ENCODE measurements at regions not wholly inside any gene's neighbourhood (a gene's known extent, or its start where the extent isn't known, plus 50 kb on each side); places are given as distances from the start of the nearest gene placed in this dataset.

- no peaks in the 10 kb centered on the region for H3K27me3 ChIP-seq
- H3K36me3 ChIP-seq, result no peaks in the 10 kb centered on the region
- no peak for TF ChIP-seq POLR2AphosphoS5 (IDR thresholded peaks at IDR 0.05)
- TF ChIP-seq, protein P1, sequence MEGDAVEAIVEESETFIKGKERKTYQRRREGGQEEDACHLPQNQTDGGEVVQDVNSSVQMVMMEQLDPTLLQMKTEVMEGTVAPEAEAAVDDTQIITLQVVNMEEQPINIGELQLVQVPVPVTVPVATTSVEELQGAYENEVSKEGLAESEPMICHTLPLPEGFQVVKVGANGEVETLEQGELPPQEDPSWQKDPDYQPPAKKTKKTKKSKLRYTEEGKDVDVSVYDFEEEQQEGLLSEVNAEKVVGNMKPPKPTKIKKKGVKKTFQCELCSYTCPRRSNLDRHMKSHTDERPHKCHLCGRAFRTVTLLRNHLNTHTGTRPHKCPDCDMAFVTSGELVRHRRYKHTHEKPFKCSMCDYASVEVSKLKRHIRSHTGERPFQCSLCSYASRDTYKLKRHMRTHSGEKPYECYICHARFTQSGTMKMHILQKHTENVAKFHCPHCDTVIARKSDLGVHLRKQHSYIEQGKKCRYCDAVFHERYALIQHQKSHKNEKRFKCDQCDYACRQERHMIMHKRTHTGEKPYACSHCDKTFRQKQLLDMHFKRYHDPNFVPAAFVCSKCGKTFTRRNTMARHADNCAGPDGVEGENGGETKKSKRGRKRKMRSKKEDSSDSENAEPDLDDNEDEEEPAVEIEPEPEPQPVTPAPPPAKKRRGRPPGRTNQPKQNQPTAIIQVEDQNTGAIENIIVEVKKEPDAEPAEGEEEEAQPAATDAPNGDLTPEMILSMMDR (IDR thresholded peaks at IDR 0.05), result no peak
- no peak for TF ChIP-seq EP300 (IDR thresholded peaks at IDR 0.05)
- TF ChIP-seq POLR2A (IDR thresholded peaks at IDR 0.05; ENCODE audit: low read depth), result no peak
- H3K9me3 ChIP-seq, result peaks cover 0 to 10% (median 3%) of the 10 kb centered on the region in 4 donors
- no peak overlapping the region for H3K27ac ChIP-seq (replicated peaks in 1 of 4)
- H3K4me3 ChIP-seq, result no peak overlapping the region
- no peak for DNase-seq (ENCODE audit: extremely low spot score)
- intact Hi-C loops (cut with DNase I), result no loop called here
- no peaks in the 10 kb centered on the region for H3K4me1 ChIP-seq
These were observed 617.8 kb downstream of the PCDH7 start for GRCh38 chr4:31338000-31338399.

DNA sequence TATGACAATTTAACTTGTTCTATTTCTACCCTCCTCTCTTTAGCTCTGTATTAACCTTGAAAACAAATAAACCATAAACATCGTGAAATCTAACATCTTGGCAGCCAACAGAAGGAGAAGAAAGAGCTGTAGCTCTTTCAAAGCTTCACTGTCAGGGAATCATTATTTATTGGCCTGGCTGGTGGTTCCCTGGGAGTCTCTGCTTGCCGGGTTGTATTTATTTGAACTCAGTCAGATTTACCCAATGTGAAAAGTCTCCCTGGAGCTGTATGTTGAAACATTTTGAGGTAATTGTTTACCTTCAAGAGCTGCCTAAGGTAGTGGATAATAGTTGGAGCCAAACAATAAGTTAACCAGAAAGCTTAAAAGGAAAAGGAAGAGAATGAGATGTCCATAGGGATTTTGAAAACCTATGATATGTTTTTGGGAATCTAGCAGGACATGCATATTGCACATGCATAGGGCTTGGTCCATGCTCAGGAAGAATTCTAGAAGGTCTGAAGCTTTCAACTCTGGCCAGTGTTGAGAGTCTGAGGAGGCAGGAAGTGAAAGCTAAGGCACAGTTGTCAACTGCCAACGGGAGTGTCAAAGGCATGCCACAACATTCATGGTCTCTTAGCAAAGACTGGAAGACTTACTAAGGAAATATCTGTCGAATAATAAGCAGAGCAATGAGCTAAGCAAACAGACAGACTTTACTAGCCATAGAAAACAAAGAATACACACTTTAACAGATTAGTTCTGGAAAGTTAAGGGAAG lies 621.6 kb downstream of the PCDH7 start:
- Histone ChIP-seq H3K27me3 (no peaks in the 10 kb centered on the region), H3K9me3 (peaks cover 0 to 15% (median 4%) of the 10 kb centered on the region in 4 donors), H3K36me3 (no peaks in the 10 kb centered on the region), H3K4me1 (no peaks in the 10 kb centered on the region), H3K4me3 (no peak overlapping the region), H3K27ac (replicated peaks in 1 of 4) (no peak overlapping the region)
- intact Hi-C loops (cut with DNase I), result no loop called here
- TF ChIP-seq EP300 (IDR thresholded peaks at IDR 0.05) (no peak), POLR2AphosphoS5 (IDR thresholded peaks at IDR 0.05) (no peak), POLR2A (IDR thresholded peaks at IDR 0.05; ENCODE audit: low read depth) (no peak)
- TF ChIP-seq, protein P1 (IDR thresholded peaks at IDR 0.05), result no peak
- WGBS, result 61% methylated on average over 4 of the region's 4 CpGs
- no peak for DNase-seq (ENCODE audit: extremely low spot score)

GRCh38 chr4:31343061-31343460 lies 622.9 kb downstream of the PCDH7 start:
- no peak overlapping the region for H3K27ac ChIP-seq (replicated peaks in 1 of 4)
- H3K36me3 ChIP-seq, result no peaks in the 10 kb centered on the region
- no peak for DNase-seq (ENCODE audit: extremely low spot score)
- no peaks in the 10 kb centered on the region for H3K27me3 ChIP-seq
- intact Hi-C loops (cut with DNase I), result no loop called here
- TF ChIP-seq EP300 (IDR thresholded peaks at IDR 0.05) (no peak), POLR2AphosphoS5 (IDR thresholded peaks at IDR 0.05) (no peak), POLR2A (IDR thresholded peaks at IDR 0.05; ENCODE audit: low read depth) (no peak)
- TF ChIP-seq, protein P1 (IDR thresholded peaks at IDR 0.05), result no peak
- no peak overlapping the region for H3K4me3 ChIP-seq
- H3K4me1 ChIP-seq, result no peaks in the 10 kb centered on the region
- peaks cover 0 to 15% (median 4%) of the 10 kb centered on the region in 4 donors for H3K9me3 ChIP-seq

- WGBS, result 48% methylated on average over 1 of the region's 1 CpG
- TF ChIP-seq POLR2A (IDR thresholded peaks at IDR 0.05; ENCODE audit: low read depth) (no peak), EP300 (IDR thresholded peaks at IDR 0.05) (no peak), POLR2AphosphoS5 (IDR thresholded peaks at IDR 0.05) (no peak)
- TF ChIP-seq, protein P1 (IDR thresholded peaks at IDR 0.05), result no peak
- no peak overlapping the region for H3K4me3 ChIP-seq
- no peak overlapping the region for H3K27ac ChIP-seq (replicated peaks in 1 of 4)
- H3K9me3 ChIP-seq, result no peaks in the 10 kb centered on the region
- no peaks in the 10 kb centered on the region for H3K4me1 ChIP-seq
- H3K27me3 ChIP-seq, result no peaks in the 10 kb centered on the region
- no peaks in the 10 kb centered on the region for H3K36me3 ChIP-seq
- intact Hi-C loops (cut with DNase I), result no loop called here
- no peak for DNase-seq (ENCODE audit: extremely low spot score)
These were observed 629.7 kb downstream of the PCDH7 start for GRCh38 chr4:31349907-31350306.

DNA sequence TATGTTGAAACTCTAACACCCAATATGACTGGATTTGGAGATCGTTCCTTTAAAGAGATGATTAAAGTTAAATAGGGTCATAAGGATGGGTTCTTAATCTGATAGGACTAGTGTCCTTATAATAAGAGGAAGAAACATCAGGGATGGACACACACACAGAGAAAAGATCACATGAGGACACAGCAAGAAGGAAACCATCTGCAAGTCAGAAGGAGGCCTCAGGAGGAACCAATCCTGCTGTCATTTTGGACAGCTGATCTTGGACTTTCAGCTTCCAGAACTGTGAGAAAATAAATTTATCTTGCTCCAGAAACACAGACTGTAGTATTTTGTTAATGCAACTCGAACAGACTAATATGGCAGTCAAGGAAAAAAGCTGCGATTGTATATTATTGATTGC lies 631.5 kb downstream of the PCDH7 start:
- Histone ChIP-seq H3K27me3 (no peaks in the 10 kb centered on the region), H3K9me3 (no peaks in the 10 kb centered on the region), H3K4me1 (no peaks in the 10 kb centered on the region), H3K27ac (replicated peaks in 1 of 4) (no peak overlapping the region), H3K4me3 (no peak overlapping the region), H3K36me3 (no peaks in the 10 kb centered on the region)
- WGBS, result 76% methylated on average over 3 of the region's 3 CpGs
- intact Hi-C loops (cut with DNase I), result no loop called here
- DNase-seq (ENCODE audit: extremely low spot score), result no peak
- no peak for TF ChIP-seq POLR2A (IDR thresholded peaks at IDR 0.05; ENCODE audit: low read depth)
- no peak for TF ChIP-seq POLR2AphosphoS5 (IDR thresholded peaks at IDR 0.05)
- TF ChIP-seq EP300 (IDR thresholded peaks at IDR 0.05), result no peak
- TF ChIP-seq, protein P1 (IDR thresholded peaks at IDR 0.05), result no peak
